ENCODE measurements at regions not wholly inside any gene's neighbourhood (a gene's known extent, or its start where the extent isn't known, plus 50 kb on each side); places are given as distances from the start of the nearest gene placed in this dataset.

- no peak overlapping the region for H2AFZ ChIP-seq
- H4K20me1 ChIP-seq (ENCODE audit: insufficient read depth) = no peaks in the 10 kb centered on the region
- H3K9me3 ChIP-seq (ENCODE audit: low read depth) = no peaks in the 10 kb centered on the region
- H3K9me2 ChIP-seq (ENCODE audit: insufficient read depth) = no peaks in the 10 kb centered on the region
- no peak overlapping the region for H3K9ac ChIP-seq
- DNase-seq = no peak
- H3K4me3 ChIP-seq = no peak overlapping the region
- in situ Hi-C loops (cut with MboI) = no loop called here
- no peaks in the 10 kb centered on the region for H3K36me3 ChIP-seq (ENCODE audit: low read depth)
- TF ChIP-seq EZH2phosphoT487 (IDR thresholded peaks at IDR 0.05; ENCODE audit: insufficient read depth, low read depth) (no peak), EZH2 (IDR thresholded peaks at IDR 0.05; ENCODE audit: insufficient read depth, poor library complexity, severe bottlenecking) (no peak)
- no peaks in the 10 kb centered on the region for H3K4me1 ChIP-seq (ENCODE audit: insufficient read depth)
- H3K79me2 ChIP-seq (ENCODE audit: insufficient read depth) = no peaks in the 10 kb centered on the region
- H3K27ac ChIP-seq = no peak overlapping the region
- no peaks in the 10 kb centered on the region for H3K27me3 ChIP-seq (replicated peaks; ENCODE audit: insufficient read depth)
- H3F3A ChIP-seq (ENCODE audit: insufficient read depth) = no peaks in the 10 kb centered on the region
- 0 to 2% methylated on average over 2 of the region's 2 CpGs for WGBS, 2 experiments (ENCODE audit: low coverage in 1 of 2, low lambda C conversion rate in 2 of 2, missing lambda C conversion rate in 2 of 2)
- no peak overlapping the region for H3K4me2 ChIP-seq (ENCODE audit: unreplicated experiment)
These were observed 372.3 kb upstream of the CDH18 start for GRCh38 chr5:20360263-20360662.

GRCh38 chr5:20359377-20359776 is 371.4 kb upstream of the CDH18 start:
- no peak for DNase-seq
- WGBS, 2 experiments (ENCODE audit: low coverage in 1 of 2, low lambda C conversion rate in 2 of 2, missing lambda C conversion rate in 2 of 2) = 0 to 5% methylated on average over 1 of the region's 1 CpG
- H3K4me2 ChIP-seq (ENCODE audit: unreplicated experiment) = no peak overlapping the region
- no peak overlapping the region for H3K27ac ChIP-seq
- no peaks in the 10 kb centered on the region for H3K36me3 ChIP-seq (ENCODE audit: low read depth)
- no peaks in the 10 kb centered on the region for H4K20me1 ChIP-seq (ENCODE audit: insufficient read depth)
- in situ Hi-C loops (cut with MboI) = no loop called here
- H3K27me3 ChIP-seq (replicated peaks; ENCODE audit: insufficient read depth) = no peaks in the 10 kb centered on the region
- no peaks in the 10 kb centered on the region for H3F3A ChIP-seq (ENCODE audit: insufficient read depth)
- no peak for TF ChIP-seq EZH2phosphoT487 (IDR thresholded peaks at IDR 0.05; ENCODE audit: insufficient read depth, low read depth)
- H3K9me3 ChIP-seq (ENCODE audit: low read depth) = no peaks in the 10 kb centered on the region
- no peak overlapping the region for H3K4me3 ChIP-seq
- no peaks in the 10 kb centered on the region for H3K9me2 ChIP-seq (ENCODE audit: insufficient read depth)
- no peaks in the 10 kb centered on the region for H3K4me1 ChIP-seq (ENCODE audit: insufficient read depth)
- H2AFZ ChIP-seq = no peak overlapping the region
- no peak overlapping the region for H3K9ac ChIP-seq
- H3K79me2 ChIP-seq (ENCODE audit: insufficient read depth) = no peaks in the 10 kb centered on the region

- Histone ChIP-seq H2AFZ (no peak overlapping the region), H3K9me3 (ENCODE audit: low read depth) (no peaks in the 10 kb centered on the region), H3K9me2 (ENCODE audit: insufficient read depth) (no peaks in the 10 kb centered on the region), H3K4me1 (ENCODE audit: insufficient read depth) (no peaks in the 10 kb centered on the region), H3K9ac (no peak overlapping the region), H3F3A (ENCODE audit: insufficient read depth) (no peaks in the 10 kb centered on the region), H3K4me3 (no peak overlapping the region), H3K36me3 (ENCODE audit: low read depth) (no peaks in the 10 kb centered on the region), H3K27me3 (replicated peaks; ENCODE audit: insufficient read depth) (no peaks in the 10 kb centered on the region), H3K79me2 (ENCODE audit: insufficient read depth) (no peaks in the 10 kb centered on the region), H3K4me2 (ENCODE audit: unreplicated experiment) (no peak overlapping the region), H4K20me1 (ENCODE audit: insufficient read depth) (no peaks in the 10 kb centered on the region), H3K27ac (no peak overlapping the region)
- TF ChIP-seq EZH2phosphoT487 (IDR thresholded peaks at IDR 0.05; ENCODE audit: insufficient read depth, low read depth) = no peak
- no peak for TF ChIP-seq EZH2 (IDR thresholded peaks at IDR 0.05; ENCODE audit: insufficient read depth, poor library complexity, severe bottlenecking)
- in situ Hi-C loops (cut with MboI) = no loop called here
- DNase-seq = no peak
- 33 to 53% methylated on average over 3 of the region's 3 CpGs for WGBS, 2 experiments (ENCODE audit: low coverage in 1 of 2, low lambda C conversion rate in 2 of 2, missing lambda C conversion rate in 2 of 2)
These were observed 365.5 kb upstream of the CDH18 start for GRCh38 chr5:20353499-20353898.

GRCh38 chr5:20351849-20352248 is 363.8 kb upstream of the CDH18 start:
- Histone ChIP-seq H2AFZ (no peak overlapping the region), H3K9me3 (ENCODE audit: low read depth) (no peaks in the 10 kb centered on the region), H3K36me3 (ENCODE audit: low read depth) (no peaks in the 10 kb centered on the region), H3K79me2 (ENCODE audit: insufficient read depth) (no peaks in the 10 kb centered on the region), H3K4me2 (ENCODE audit: unreplicated experiment) (no peak overlapping the region), H3F3A (ENCODE audit: insufficient read depth) (no peaks in the 10 kb centered on the region), H4K20me1 (ENCODE audit: insufficient read depth) (no peaks in the 10 kb centered on the region), H3K4me1 (ENCODE audit: insufficient read depth) (no peaks in the 10 kb centered on the region), H3K27me3 (replicated peaks; ENCODE audit: insufficient read depth) (no peaks in the 10 kb centered on the region), H3K9me2 (ENCODE audit: insufficient read depth) (no peaks in the 10 kb centered on the region), H3K4me3 (no peak overlapping the region), H3K9ac (no peak overlapping the region), H3K27ac (no peak overlapping the region)
- TF ChIP-seq EZH2phosphoT487 (IDR thresholded peaks at IDR 0.05; ENCODE audit: insufficient read depth, low read depth) = no peak
- TF ChIP-seq EZH2 (IDR thresholded peaks at IDR 0.05; ENCODE audit: insufficient read depth, poor library complexity, severe bottlenecking) = no peak
- in situ Hi-C loops (cut with MboI) = no loop called here
- DNase-seq = no peak
- WGBS, 2 experiments (ENCODE audit: low coverage in 1 of 2, low lambda C conversion rate in 2 of 2, missing lambda C conversion rate in 2 of 2) = 13 to 16% methylated on average over 3 of the region's 3 CpGs

DNA sequence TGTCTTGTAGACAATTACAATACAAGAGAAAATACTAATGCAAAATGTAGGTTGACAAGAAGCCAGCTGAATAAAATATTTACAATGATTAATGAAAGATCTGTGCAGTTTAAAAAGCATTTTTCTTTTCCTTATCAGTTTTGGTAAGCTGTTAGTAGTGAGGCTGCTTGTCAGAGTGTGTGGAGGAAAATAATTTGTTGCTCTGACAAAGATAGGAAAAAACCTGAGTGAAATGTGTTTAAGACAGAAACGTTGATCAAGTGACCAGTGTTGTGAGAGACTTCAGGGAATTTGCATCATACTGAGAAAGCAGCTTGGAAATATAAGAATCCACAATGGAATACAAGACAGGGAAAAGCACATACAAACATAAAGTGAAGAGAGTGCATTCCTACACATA is 360.3 kb upstream of the CDH18 start:
- H3K79me2 ChIP-seq (ENCODE audit: insufficient read depth) = no peaks in the 10 kb centered on the region
- TF ChIP-seq EZH2 (IDR thresholded peaks at IDR 0.05; ENCODE audit: insufficient read depth, poor library complexity, severe bottlenecking) (no peak), EZH2phosphoT487 (IDR thresholded peaks at IDR 0.05; ENCODE audit: insufficient read depth, low read depth) (no peak)
- in situ Hi-C loops (cut with MboI) = no loop called here
- H3K36me3 ChIP-seq (ENCODE audit: low read depth) = no peaks in the 10 kb centered on the region
- WGBS, 2 experiments (ENCODE audit: low coverage in 1 of 2, low lambda C conversion rate in 2 of 2, missing lambda C conversion rate in 2 of 2) = 0% methylated on average over 1 of the region's 1 CpG
- H3K9me2 ChIP-seq (ENCODE audit: insufficient read depth) = no peaks in the 10 kb centered on the region
- H3K9ac ChIP-seq = no peak overlapping the region
- H3K27ac ChIP-seq = no peak overlapping the region
- no peaks in the 10 kb centered on the region for H3K4me1 ChIP-seq (ENCODE audit: insufficient read depth)
- H2AFZ ChIP-seq = no peak overlapping the region
- no peaks in the 10 kb centered on the region for H3F3A ChIP-seq (ENCODE audit: insufficient read depth)
- no peak overlapping the region for H3K4me3 ChIP-seq
- DNase-seq = no peak
- H4K20me1 ChIP-seq (ENCODE audit: insufficient read depth) = no peaks in the 10 kb centered on the region
- H3K4me2 ChIP-seq (ENCODE audit: unreplicated experiment) = no peak overlapping the region
- H3K27me3 ChIP-seq (replicated peaks; ENCODE audit: insufficient read depth) = no peaks in the 10 kb centered on the region
- no peaks in the 10 kb centered on the region for H3K9me3 ChIP-seq (ENCODE audit: low read depth)

Data from GM23248 (cell line).